ENCODE measurements at regions not wholly inside any gene's neighbourhood (a gene's known extent, or its start where the extent isn't known, plus 50 kb on each side); places are given as distances from the start of the nearest gene placed in this dataset.

DNA sequence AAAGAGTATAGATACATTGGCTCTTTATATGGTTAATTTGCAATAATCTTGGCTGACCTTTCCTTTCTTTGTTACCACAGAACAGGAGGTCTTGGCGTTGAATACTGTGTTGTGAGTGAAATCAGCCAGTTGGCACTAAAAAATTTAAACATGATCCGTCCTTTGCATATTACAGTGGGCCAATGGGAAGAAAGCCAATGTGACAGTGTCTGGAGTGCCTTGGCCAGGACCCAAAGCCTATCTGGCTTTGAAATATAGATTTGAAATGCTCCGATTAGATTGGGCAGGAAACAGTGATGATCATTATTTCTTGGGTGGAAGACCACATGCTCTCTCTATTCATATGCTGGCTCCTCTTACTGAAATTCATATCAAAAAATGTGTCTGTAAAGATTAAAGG, 339.6 kb upstream of the ANO3 start:
- TF ChIP-seq POLR2AphosphoS5 (IDR thresholded peaks at IDR 0.05; ENCODE audit: low read depth, low read length) (no peak), JUND (IDR thresholded peaks at IDR 0.05) (no peak), EGR1 (IDR thresholded peaks at IDR 0.05; ENCODE audit: low read depth) (no peak), EZH2 (IDR thresholded peaks at IDR 0.05) (no peak), SRF (IDR thresholded peaks at IDR 0.05; ENCODE audit: low read depth) (no peak), CEBPB (IDR thresholded peaks at IDR 0.05; ENCODE audit: low read depth) (no peak), SIN3A (IDR thresholded peaks at IDR 0.05; ENCODE audit: low read depth) (no peak), ZNF274 (IDR thresholded peaks at IDR 0.05; ENCODE audit: low read depth, low read length) (no peak), POLR2A (IDR thresholded peaks at IDR 0.05; ENCODE audit: borderline replicate concordance, extremely low read depth, insufficient read depth, insufficient read length) (no peak), TCF7L2 (IDR thresholded peaks at IDR 0.05; ENCODE audit: borderline replicate concordance, extremely low read depth, insufficient read depth, insufficient read length) (no peak)
- TF ChIP-seq, protein P1, sequence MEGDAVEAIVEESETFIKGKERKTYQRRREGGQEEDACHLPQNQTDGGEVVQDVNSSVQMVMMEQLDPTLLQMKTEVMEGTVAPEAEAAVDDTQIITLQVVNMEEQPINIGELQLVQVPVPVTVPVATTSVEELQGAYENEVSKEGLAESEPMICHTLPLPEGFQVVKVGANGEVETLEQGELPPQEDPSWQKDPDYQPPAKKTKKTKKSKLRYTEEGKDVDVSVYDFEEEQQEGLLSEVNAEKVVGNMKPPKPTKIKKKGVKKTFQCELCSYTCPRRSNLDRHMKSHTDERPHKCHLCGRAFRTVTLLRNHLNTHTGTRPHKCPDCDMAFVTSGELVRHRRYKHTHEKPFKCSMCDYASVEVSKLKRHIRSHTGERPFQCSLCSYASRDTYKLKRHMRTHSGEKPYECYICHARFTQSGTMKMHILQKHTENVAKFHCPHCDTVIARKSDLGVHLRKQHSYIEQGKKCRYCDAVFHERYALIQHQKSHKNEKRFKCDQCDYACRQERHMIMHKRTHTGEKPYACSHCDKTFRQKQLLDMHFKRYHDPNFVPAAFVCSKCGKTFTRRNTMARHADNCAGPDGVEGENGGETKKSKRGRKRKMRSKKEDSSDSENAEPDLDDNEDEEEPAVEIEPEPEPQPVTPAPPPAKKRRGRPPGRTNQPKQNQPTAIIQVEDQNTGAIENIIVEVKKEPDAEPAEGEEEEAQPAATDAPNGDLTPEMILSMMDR (IDR thresholded peaks at IDR 0.05 in 2 of 3, conservative IDR thresholded peaks at IDR 0.05 in 1 of 3; ENCODE audit: borderline replicate concordance in 1 of 3, insufficient read depth in 1 of 3, low read depth in 2 of 3, low read length in 2 of 3): no peak
- TF ChIP-seq, protein P2, sequence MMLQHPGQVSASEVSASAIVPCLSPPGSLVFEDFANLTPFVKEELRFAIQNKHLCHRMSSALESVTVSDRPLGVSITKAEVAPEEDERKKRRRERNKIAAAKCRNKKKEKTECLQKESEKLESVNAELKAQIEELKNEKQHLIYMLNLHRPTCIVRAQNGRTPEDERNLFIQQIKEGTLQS (IDR thresholded peaks at IDR 0.05): no peak
- TF ChIP-seq, protein P3, sequence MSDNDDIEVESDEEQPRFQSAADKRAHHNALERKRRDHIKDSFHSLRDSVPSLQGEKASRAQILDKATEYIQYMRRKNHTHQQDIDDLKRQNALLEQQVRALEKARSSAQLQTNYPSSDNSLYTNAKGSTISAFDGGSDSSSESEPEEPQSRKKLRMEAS (IDR thresholded peaks at IDR 0.05): no peak

All from HCT116 (cell line).